SK-MEL-5 (cell line): ENCODE measurements at regions not wholly inside any gene's neighbourhood (a gene's known extent, or its start where the extent isn't known, plus 50 kb on each side); places are given as distances from the start of the nearest gene placed in this dataset.

ENCODE experiments used
- DNase-seq: peaks from one replicate; pipeline ENCODE4 v3.0.0-alpha.2; 2016; ENCODE audit warnings: low read depth, low spot score
- in situ Hi-C: cut with HindIII; loops from 2 replicates; pipeline ENCODE4 v1.10.0; 2016; ENCODE audit warnings: low sequenced_read_pairs, high pct_unique_total_duplicates, low pct_unique_long_range_greater_than_20kb

DNA sequence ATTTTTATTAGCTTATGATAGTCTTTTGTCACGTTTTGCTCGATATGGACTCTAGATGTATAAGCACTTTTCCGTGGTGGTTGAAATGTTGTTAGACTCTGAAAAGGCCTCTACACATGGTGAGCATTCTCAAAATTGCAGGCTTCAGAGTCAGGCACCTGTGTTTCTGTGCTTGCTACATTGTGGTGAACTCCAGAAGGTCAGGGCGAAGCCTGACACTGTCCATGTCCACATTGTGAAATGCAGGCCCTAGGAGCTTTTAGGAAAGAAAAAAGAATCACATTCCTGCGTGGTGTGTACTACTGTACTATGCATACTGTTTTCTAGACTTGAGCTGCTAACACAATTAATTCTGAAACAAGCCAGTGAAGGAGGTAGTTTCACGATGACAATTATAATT is 86.3 kb downstream of the HS3ST1 start:
- in situ Hi-C loops: no loop called here
- no peak for DNase-seq

DNA sequence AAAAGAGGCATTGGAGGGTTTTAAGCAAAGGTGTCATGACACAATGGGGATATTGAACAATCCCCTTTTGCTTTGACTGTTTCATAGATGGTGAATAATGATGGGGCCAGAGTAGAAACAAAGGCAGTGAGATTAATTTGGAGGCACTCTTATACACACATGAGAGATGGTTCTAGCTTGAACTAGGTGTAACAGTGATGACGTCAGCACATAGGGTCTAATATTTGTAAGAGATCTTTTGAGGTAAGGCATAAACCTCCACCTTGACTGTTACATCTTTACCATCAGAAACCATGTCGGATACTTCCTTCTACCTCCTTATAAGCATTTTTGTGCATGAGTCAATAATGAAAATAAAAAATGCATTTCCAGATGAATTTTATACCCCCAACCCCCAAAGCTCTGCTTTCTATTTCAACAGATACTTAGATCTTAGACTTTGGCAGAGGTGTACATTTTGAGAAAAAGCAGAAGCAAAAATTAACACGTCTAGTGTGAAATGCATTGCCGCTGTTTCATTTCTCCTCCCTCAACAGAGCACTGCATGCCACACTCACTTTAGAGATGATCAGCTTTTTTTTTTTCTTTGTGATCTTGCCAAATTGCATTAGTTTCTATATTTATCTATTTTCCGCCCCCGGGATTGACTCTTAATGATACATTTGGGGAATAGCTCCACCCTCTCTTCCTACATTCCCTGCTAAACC is 87.2 kb downstream of the HS3ST1 start:
- in situ Hi-C loops: no loop called here
- no peak for DNase-seq

DNA sequence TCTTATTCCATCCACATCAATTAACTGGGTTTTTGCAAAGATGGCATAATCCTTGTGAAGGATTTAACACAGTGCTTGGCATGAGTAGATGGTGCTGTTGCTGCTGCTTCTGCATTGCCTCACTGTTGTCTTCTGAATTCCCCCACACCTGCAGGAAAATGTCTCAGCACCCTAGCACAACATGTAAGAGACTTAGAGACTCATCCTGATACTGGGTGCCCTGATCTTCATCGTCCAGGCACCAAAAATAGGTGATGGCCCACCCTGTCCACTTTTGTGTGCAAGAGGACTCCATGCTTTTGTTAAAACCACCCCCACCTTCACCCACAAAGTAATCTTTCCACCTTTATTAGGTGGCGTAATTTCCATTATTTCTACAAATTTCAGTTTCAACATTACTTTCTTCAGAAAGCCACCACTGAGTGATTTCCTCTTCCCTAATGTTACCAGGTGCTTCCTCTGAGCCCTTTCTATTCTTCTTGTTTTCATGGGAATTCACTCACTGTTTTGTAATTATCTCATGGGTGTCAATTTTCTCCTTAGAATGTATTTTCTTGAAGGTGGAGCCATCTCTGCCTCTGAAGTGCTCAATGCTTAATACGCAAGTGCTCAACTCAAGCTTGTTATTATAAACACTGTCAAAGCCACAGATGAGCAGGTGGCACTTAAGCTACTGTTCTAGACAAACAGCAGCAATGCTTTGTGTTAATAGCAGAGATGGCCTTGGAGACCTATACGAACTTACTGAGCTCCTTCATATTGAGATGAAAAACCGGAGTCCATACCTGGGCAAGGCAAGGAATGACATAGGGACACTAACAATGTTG is 89.5 kb downstream of the HS3ST1 start:
- in situ Hi-C loops: no loop called here
- no peak for DNase-seq

DNA sequence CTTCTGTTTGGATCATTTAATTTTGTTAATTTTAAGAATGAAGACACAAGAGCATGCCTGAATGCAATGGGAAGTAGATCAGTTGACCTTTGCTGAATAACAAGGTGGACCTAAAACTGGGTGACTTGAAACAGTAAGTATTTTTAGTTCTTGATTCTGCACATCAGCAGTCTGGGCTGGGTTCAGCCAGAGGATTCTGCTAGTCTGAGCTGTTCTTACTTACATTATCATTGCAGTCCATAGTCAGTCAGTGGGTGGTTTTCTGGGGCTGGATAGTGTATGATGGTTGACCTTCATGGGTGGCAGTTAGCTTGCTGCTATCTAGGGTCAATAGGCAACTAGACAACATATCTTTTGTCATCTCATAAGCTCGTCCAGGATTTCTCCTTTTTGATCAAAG is 91.4 kb downstream of the HS3ST1 start:
- no peak for DNase-seq
- in situ Hi-C loops: no loop called here

DNA sequence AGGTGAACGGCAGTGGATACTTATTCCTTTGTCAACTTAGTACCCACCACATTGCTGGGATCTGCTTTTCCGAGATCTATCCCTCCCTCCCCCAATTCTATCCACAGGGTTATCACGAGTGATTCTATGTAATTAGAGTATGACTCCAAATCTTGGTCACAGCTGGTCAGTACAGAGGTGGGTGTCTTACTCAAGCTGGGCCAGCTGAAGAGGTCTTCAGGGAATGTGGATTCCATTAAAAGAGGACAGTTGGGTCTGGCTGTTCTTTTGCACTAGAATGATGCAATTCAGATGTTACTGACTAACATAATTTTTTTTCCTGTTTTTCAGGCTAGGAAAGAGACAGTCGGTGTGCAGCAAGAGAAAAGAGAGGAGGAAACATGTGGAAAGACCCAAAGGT is 92.3 kb downstream of the HS3ST1 start:
- no peak for DNase-seq
- in situ Hi-C loops: no loop called here

DNA sequence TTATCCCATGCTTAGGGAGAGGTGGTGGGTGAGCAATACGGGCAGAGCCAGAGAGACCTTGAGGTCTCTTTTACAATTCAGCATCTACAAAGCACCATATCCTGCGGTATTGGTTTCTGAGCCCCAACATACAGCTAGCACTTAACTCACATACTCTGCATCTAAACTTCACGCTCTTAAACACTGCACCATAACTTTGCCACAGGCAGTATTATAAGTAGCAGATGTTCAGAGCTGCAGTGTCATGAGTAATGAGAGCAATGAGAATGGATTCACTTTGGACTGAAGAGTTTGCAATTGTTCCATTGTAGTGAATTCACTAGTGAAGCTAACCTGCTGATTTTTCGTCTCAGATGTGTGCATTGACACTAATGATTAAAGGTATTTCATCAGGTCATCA is 93.8 kb downstream of the HS3ST1 start:
- no peak for DNase-seq
- in situ Hi-C loops: no loop called here

DNA sequence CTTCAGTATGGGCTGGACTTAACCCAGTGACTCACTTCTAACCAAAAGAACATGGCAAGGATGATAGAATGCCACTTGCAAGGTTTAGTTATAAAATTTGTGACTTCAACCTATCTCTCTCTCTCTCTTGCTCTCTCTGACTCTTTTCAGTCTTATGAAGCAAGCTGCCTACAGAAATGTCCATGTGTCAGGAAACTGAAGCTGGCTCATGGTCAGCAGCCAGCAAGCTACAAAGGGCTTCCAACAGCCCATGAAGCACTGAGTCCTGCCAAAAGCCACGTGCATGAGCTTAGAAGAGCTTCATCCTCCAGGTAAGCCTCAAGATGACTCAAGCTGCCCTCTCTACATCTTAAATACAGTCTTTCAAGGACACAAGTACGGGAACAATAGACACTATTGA is 100.3 kb downstream of the HS3ST1 start:
- in situ Hi-C loops: no loop called here
- DNase-seq: no peak

DNA sequence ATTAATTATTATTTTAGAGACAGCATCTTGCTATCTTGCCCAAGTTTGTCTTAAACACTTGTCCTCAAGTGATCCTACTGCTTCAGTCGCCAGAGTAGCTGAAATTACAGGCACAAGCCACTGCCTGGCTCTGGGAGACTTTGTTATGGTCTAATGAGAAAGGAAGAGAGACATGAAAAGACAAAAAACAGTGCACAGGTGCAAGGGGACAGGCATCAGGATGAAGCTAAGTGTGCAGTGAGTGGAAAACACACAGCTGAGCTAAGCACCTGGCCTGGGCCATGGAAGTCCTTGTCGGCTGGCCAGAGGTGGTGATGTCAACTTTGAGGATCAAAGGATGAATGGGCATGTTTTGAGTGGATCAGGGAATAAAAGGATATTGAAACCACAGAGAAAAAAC is 102.7 kb downstream of the HS3ST1 start:
- in situ Hi-C loops: no loop called here

DNA sequence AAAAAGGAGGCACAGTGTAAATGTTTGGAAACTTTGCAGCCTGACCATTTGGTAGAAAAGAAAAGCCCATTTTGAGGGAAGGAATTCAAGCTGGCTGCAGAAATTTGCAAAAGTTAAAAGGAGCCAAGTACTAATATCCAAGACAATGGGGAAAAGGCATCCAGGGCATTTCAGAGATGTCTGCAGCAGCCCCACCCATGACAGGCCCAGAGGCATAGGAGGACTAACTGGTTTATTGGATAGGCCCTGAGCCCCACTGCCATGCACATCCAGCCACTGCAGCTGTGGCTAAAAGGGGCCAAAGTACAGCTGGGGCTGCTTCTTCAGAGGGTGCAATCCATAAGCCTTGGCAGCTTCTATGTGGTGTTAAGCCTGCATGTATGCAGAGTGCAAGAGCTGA is 104.9 kb downstream of the HS3ST1 start:
- DNase-seq: no peak
- in situ Hi-C loops: no loop called here

More for the DNA sequence above, 102.7 kb downstream of the HS3ST1 start:
- no peak for DNase-seq

DNA sequence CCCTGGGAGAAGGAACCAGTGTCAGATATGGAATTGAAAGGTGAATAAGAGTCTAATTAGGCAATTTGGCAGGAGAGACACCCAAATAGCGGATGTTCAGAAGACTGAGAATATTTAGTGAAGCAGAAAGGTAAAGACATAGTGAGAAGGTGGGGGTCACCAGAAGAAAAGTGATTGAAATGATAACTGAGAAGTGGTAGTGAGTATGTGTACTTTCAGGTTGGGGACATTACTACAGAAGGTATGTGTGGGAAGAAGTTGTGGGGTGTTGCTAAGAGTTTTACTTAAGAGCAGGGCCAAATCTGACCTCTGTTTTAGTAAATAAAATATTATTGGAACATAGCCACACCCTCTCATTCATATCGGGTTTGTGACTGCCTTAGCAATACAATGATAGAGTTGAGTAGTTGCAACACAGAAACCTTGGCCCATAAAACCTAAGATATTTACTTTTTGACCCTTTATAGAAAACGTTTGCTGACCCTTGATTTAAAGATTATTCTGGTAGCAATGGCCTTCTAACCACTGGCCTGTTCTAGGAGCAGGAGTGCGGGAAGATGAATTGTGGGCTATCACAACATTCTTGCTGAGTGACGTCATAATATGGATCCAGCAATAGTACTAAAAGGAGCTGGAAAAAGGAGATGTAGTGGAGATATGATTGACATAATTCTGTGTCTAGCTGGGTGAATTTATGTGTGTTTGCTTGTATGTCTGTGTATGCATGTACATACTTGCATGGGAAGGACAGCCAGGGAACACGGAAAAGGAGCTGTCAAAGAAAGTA is 115.3 kb downstream of the HS3ST1 start:
- in situ Hi-C loops: no loop called here
- DNase-seq: no peak

DNA sequence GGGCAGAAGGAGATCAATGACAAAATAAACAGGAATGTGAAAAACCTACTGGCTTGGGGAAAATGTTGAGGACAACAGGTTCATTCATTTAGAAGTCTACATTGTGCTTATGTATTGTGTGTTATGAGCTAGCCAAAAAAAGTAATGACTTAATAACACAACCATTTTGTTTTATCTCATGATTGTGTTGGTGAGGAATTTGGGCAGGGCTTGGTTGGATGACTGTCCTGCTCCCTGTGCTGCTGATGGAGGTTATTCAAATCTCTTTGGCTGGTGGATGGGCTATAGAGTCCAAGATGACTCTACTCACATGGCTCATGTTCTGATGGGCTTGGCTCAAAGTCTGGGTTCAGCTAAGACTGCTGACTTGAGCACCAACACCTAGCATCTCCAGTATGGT is 116.3 kb downstream of the HS3ST1 start:
- DNase-seq: no peak
- in situ Hi-C loops: no loop called here

DNA sequence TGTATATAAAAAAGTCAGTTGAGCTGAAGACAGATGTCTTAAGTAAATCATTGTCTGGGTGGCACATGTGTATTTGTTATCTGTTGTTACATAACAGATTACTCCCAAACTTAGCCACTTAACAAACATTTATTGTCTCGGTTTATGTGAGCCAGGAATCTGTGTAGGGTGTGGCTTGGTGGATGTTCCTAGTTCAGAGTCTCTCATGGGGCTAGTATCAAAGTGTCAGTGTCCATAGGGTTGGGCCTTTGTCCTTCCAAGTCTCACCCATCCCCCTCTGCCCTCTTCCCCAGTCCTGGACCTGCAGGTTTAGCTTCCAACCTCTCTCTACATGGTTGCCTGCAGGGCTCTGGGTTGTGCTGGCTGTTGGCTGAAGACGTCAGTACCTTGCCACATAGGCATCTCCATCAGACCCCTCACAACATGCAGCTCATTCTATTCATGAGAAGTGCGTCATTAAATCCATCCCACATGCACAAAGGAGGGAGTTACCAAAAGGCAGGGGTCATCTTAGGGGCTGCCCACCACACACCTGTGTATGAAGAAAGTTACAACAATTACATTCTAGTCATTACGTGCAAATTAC is 127.5 kb downstream of the HS3ST1 start:
- no peak for DNase-seq
- in situ Hi-C loops: no loop called here

DNA sequence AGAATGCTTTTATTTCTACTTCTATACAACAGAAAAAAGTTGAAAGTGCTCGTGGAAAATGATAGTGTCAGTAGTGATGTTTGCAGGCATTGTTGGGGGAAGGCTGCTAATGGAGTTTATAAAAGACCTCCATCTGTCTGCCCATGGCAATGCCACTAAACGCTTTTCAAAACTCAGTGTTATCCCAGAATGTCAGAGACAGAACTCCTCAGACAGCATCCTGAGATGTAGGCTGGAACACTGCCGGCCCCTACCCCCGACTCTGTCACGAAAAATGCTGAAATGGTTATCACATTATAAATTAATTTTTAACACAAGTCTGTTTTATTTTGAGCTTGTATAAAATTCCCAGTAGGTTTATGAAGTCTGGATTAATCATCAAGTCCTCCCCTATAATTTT is 128.9 kb downstream of the HS3ST1 start:
- in situ Hi-C loops: no loop called here
- no peak for DNase-seq

DNA sequence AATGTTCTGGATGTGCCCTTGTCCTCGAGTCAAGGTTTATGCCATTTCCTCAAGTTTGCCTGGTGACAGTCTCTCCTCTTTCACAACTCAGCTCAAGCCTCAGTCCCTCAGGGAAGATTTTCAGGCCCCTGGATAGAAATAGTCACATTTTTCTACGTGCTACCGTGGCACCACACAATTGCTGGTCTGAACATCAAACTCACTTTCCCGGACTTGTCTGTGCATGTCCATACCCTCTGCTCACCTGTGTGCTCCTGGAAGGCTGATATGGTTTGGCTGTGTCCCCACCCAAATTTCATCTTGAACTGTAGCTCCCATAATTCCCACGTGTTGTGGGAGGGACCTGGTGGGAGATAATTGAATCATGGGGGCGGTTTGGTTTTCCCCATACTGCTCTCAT is 129.7 kb downstream of the HS3ST1 start:
- no peak for DNase-seq
- in situ Hi-C loops: no loop called here

DNA sequence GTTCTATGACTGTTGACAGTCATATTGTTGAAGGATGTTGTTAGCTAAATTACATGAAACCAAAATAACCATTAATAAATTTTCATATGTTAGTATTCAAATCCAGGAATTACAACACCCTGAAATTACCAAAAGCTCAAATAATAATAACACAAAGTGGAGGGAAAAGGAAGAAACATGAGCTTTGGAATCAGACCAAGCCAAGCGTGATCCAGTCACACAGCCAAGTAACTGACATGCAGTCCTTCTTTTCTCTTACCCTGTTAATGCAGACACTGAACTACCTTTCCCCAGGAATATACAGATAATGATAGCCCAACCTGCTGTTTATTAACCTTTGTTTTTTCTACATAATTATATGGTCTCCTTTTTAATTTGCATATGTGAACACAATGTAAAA is 130.2 kb downstream of the HS3ST1 start:
- no peak for DNase-seq
- in situ Hi-C loops: no loop called here

DNA sequence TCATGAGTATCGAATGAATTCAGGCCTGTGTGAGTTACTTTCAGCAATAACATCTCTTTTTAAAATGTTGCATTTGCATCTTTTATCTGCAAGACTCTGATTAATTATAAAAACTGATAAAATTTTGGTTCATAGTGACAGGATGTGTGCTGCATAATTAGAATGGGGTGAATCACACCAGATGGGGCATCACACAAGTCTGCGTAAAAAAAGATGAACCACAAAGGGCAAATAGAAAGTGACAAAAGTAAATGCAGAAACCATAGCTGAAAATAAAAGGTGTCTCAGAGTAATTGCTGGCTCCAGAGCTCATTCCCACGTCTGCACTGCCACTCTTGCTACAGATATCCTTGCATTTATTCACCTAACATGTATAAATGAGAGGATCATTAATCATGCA is 131.1 kb downstream of the HS3ST1 start:
- in situ Hi-C loops: no loop called here
- DNase-seq: no peak

DNA sequence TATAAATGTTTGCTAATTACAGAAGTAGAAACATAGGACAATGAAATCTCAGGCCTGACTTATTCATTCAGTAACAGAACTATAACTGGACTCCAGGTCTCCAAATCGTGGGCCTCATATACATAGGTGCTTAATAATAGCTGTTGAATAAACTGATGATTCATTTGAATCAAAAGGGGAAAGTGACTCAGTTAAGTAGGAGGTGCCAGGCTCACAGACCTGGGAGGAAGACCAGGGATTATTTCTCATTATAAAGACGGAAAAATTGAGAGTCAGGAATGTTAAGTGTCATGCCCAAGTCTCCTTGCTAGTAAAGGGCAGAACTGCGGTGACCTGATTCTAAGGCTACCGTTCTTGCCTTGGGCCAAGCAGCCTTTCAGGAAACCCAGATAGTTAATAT is 131.5 kb downstream of the HS3ST1 start:
- in situ Hi-C loops: no loop called here
- no peak for DNase-seq

DNA sequence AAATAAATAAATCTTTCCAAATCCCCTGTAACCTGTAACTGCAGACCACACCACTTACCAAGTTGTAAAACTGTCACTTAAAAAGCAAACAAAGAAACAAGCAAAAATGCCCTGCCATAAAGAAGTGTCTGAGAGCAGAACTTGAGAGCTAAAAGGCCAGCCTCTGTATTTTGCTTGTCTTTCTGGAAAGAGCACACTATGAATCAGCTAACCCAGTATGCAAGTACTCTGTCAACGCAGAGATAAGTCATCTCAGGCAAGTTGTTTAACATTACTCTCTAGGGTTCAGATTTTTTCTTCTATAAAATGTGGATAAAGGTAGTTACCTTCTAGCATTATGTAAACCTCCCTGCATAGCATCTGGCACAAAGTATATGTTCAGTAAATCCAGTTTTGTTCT is 134.8 kb downstream of the HS3ST1 start:
- no peak for DNase-seq
- in situ Hi-C loops: no loop called here
